Stimulated activated CD4-positive, alpha-beta T cell treated with anti-CD3 and anti-CD28 coated beads, TNF-alpha, amount 100 ng/mL, for 4 hours (primary cell): ENCODE measurements at regions not wholly inside any gene's neighbourhood (a gene's known extent, or its start where the extent isn't known, plus 50 kb on each side); places are given as distances from the start of the nearest gene placed in this dataset.
"Not testable (repeated sequence)": the region's sequence is repeated elsewhere in the genome, so short reads cannot be mapped to it uniquely, and the experiment has no call there.

Experiments used
- DNase-seq, 3 experiments: peaks; one replicate each; pipeline ENCODE4 v3.0.0-alpha.2; 2020; ENCODE audit warnings: low read depth in 3 of 3

GRCh38 chr12:67455236-67455635 is 186.1 kb downstream of the CAND1 start:
- DNase-seq, result no peak

- no peak for DNase-seq
These were observed 187.3 kb downstream of the CAND1 start for GRCh38 chr12:67456431-67456901.

GRCh38 chr12:67457136-67457535 is 188.0 kb downstream of the CAND1 start:
- DNase-seq, result no peak

- no peak for DNase-seq
These were observed 188.9 kb downstream of the CAND1 start for GRCh38 chr12:67457778-67458665.

GRCh38 chr12:67459173-67459572 is 189.4 kb upstream of the DYRK2 start:
- DNase-seq, result no peak

GRCh38 chr12:67459578-67459977 is 189.0 kb upstream of the DYRK2 start:
- no peak for DNase-seq

- no peak for DNase-seq
These were observed 188.2 kb upstream of the DYRK2 start for GRCh38 chr12:67460388-67460787.

GRCh38 chr12:67468549-67469245 is 179.8 kb upstream of the DYRK2 start:
- no peak for DNase-seq

- DNase-seq, result no peak
These were observed 178.9 kb upstream of the DYRK2 start for GRCh38 chr12:67469666-67470065.

GRCh38 chr12:67471810-67472209 is 176.7 kb upstream of the DYRK2 start:
- DNase-seq, result no peak

- no peak for DNase-seq
These were observed 176.0 kb upstream of the DYRK2 start for GRCh38 chr12:67472539-67472938.

- no peak for DNase-seq
These were observed 173.5 kb upstream of the DYRK2 start for GRCh38 chr12:67474934-67475620.

GRCh38 chr12:67475725-67476124 is 172.8 kb upstream of the DYRK2 start:
- no peak for DNase-seq

- DNase-seq, result no peak
These were observed 170.8 kb upstream of the DYRK2 start for GRCh38 chr12:67477681-67478265.

- DNase-seq, result peak; percentile 17 to 43 (median 19)
These were observed 165.5 kb upstream of the DYRK2 start for GRCh38 chr12:67482751-67483661.

- DNase-seq, result no peak
These were observed 164.5 kb upstream of the DYRK2 start for GRCh38 chr12:67483871-67484554.

GRCh38 chr12:67484791-67485480 is 163.6 kb upstream of the DYRK2 start:
- DNase-seq, result no peak

- DNase-seq, result no peak
These were observed 161.9 kb upstream of the DYRK2 start for GRCh38 chr12:67486671-67487070.

GRCh38 chr12:67488349-67488748 is 160.2 kb upstream of the DYRK2 start:
- DNase-seq, result not testable (repeated sequence)

- no peak for DNase-seq
These were observed 159.5 kb upstream of the DYRK2 start for GRCh38 chr12:67489007-67489406.
